Astrocyte of the spinal cord (primary cell): ENCODE measurements at regions not wholly inside any gene's neighbourhood (a gene's known extent, or its start where the extent isn't known, plus 50 kb on each side); places are given as distances from the start of the nearest gene placed in this dataset.

ENCODE experiments used
- DNase-seq: peaks from one replicate; pipeline ENCODE4 v3.0.0; 2011; ENCODE audit warnings: low read depth, low spot score
- H3K4me3 ChIP-seq: 2 replicates; pipeline ENCODE4 v1.5.1; 2011; ENCODE audit warnings: low read depth, mild to moderate bottlenecking, low read length, moderate library complexity
- in situ Hi-C: cut with HindIII; loops from 2 replicates; pipeline ENCODE4 v1.10.0; 2017; ENCODE audit warnings: low sequenced_read_pairs
- TF ChIP-seq, protein P1 (sequence below): IDR thresholded peaks from 2 replicates; pipeline ENCODE4 v1.5.1; 2012; ENCODE audit warnings: low read depth, mild to moderate bottlenecking, low read length, inconsistent platforms

DNA sequence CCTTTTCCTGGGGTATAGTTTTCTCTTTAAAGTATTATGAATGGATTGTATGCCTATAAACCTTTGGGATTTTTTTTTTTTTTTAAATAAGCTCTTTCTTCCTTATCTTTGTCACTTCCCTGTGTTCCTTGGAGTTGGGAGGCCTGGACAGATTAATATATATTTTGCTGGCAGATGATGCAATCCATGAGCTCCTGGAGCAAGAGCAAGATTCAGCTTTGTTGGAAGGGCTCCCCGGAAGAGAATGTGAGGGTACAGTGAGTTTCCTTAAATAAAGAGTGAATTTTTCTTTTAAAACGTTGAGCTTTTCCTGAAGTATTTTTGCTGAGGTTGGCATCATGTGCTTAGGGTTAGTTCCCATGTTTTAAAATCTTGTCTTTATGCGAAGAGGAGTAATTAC, 98.7 kb upstream of the SLC28A3 start:
- no peak overlapping the region for H3K4me3 ChIP-seq
- TF ChIP-seq, protein P1, sequence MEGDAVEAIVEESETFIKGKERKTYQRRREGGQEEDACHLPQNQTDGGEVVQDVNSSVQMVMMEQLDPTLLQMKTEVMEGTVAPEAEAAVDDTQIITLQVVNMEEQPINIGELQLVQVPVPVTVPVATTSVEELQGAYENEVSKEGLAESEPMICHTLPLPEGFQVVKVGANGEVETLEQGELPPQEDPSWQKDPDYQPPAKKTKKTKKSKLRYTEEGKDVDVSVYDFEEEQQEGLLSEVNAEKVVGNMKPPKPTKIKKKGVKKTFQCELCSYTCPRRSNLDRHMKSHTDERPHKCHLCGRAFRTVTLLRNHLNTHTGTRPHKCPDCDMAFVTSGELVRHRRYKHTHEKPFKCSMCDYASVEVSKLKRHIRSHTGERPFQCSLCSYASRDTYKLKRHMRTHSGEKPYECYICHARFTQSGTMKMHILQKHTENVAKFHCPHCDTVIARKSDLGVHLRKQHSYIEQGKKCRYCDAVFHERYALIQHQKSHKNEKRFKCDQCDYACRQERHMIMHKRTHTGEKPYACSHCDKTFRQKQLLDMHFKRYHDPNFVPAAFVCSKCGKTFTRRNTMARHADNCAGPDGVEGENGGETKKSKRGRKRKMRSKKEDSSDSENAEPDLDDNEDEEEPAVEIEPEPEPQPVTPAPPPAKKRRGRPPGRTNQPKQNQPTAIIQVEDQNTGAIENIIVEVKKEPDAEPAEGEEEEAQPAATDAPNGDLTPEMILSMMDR = no peak
- DNase-seq = no peak
- in situ Hi-C loops = no loop called here

DNA sequence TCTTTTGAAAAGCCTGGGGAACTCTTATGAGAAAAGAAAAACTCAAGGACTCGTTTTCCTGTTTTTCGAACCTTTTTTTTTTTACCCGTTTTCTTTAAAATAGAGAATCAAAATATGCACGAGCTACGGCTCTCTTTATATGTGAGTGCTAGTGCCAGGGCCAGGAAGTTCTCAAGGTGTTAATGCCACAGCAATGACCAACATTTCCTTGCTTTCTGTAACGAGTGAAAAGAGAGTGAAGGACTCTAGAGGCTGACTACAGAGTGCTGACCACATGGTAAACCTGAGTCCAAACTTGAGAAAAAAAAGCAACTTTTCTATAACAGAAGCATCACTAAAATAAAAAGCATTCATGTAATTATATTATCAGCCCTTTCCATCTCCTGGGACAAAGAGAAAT, 102.2 kb upstream of the SLC28A3 start:
- no peak for DNase-seq
- in situ Hi-C loops = no loop called here
- no peak overlapping the region for H3K4me3 ChIP-seq
- TF ChIP-seq, protein P1 = no peak

DNA sequence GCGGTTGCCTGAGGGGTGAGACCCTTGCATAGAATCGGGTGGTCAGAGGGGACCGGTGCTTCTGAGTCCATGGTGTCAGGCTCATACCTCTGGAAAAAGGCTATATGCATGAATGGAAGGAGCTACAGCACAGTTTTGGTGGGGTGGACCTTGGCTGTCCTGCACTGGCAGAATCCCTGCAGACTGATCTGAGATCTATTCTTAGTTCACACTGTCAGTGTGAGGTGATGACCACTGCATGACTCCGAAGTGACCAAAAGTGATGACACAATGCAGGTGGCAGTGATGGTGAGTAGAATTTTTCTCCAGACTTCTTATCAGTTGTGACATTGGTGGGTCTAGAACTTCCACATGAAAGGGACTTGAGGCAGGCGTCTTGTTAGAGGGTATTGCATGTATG, 105.2 kb upstream of the SLC28A3 start:
- no peak overlapping the region for H3K4me3 ChIP-seq
- in situ Hi-C loops = no loop called here
- DNase-seq = no peak
- TF ChIP-seq, protein P1 = no peak

DNA sequence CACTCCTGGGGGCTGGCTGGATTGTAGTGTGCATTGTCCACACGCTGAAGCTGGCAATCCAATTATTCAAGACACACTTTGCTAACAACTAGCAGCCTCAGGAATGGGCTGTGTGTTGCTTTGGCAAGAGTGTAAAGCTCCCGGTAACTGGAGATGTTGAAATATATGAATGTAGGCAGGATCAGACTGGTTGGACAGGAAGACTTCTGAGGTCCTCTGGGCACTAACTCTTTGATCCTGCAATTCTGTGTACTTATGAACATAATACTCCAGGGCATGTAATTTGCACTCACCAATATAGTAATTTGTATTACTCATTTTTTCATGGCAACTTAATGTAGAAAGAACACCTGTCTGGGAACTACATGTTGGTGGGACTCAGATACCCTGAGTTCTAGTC, 106.7 kb upstream of the SLC28A3 start:
- in situ Hi-C loops = no loop called here
- TF ChIP-seq, protein P1 = no peak
- no peak for DNase-seq
- H3K4me3 ChIP-seq = no peak overlapping the region

DNA sequence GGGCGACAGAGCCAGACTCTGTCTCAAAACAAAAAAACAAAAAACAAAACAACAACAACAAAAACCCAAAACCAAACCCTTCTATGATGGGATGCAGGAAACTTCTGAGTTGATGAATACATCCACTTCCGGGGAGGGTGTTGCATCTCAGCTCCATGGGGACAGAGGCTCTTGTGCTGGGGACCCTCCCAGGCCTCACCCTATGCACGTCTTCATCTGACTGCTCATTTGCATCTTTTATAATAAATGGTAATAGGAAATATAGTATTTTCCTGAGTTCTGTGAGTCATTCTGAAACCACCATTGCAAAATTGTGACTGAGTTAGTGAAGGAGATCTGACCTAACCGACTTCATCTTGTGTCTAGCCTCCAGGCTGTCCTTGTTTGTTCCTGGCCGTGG, 109.5 kb upstream of the SLC28A3 start:
- TF ChIP-seq, protein P1 = no peak
- in situ Hi-C loops = no loop called here
- no peak overlapping the region for H3K4me3 ChIP-seq
- DNase-seq = no peak

DNA sequence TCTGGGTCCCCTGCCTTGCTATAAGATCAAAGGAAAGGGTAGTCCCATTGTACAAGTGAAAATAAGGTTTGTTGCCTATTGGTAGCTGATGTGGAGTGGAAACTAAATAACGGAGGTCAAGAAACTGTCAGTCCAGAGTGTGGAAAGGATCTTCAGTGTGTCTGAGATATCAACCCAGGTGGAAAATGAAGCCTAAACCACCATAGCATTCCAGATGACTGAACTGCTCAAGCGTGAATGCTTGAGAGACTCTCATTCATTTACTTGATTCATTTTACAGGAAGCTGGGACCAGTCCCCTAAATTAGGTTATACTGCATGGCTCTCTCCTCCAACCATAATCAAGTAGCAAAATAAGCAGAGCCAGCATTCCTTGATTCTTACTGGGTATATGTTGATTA, 116.0 kb upstream of the SLC28A3 start:
- in situ Hi-C loops = no loop called here
- H3K4me3 ChIP-seq = no peak overlapping the region
- TF ChIP-seq, protein P1 = no peak
- no peak for DNase-seq

DNA sequence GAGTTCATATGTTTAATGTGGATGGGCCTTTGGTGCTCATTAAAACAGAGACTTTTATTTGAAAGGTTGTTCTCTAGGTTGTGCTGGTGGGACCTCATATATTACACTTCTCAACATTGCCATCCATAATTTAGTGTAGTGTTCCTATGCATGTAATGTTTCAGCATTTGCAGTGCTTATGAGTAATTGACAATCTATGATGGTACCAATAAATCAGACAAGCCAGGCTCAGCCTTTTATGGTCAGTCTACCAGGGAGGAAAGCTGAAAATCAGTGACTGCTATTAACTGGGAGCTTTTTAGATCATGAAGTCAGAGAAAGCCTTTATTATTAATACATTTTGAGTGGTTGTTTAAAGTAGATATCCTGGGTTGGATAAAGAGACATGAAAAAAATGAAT, 120.1 kb upstream of the SLC28A3 start:
- in situ Hi-C loops = no loop called here
- no peak for DNase-seq

More for the DNA sequence above, 120.1 kb upstream of the SLC28A3 start:
- H3K4me3 ChIP-seq = no peak overlapping the region
- TF ChIP-seq, protein P1 = no peak
